HCT116 (cell line): ENCODE measurements at regions not wholly inside any gene's neighbourhood (a gene's known extent, or its start where the extent isn't known, plus 50 kb on each side); places are given as distances from the start of the nearest gene placed in this dataset.

ENCODE experiments used
- ATAC-seq: fragments of 200-7000 bp; cut with Tn5 transposase; 2 replicates; pipeline ENCODE4 v1.9.1; 2020; ENCODE audit warnings: mild to moderate bottlenecking, moderate library complexity
- BruUV-seq: library from RNA; stranded (reverse); fragments of 400-500 nt; replicated peaks from 2 replicates; lab custom pipeline; 2021; lab: Mats Ljungman, UMichigan
- CTCF ChIA-PET: fragments of 300-600 bp; sonication (Branson Sonifier 250); formaldehyde crosslinking; loops from one replicate; lab custom pipeline; 2021; ENCODE audit warnings: antibody characterized with exemption; lab: Charles Lee
- POLR2A ChIA-PET: fragments of 300-600, 350-600 bp; sonication (Branson Sonifier 250); formaldehyde crosslinking; loops from one replicate; lab custom pipeline; 2021; ENCODE audit warnings: antibody characterized with exemption; lab: Charles Lee
- RAD21 ChIA-PET, 2 experiments: fragments of 300-600 bp; sonication (Branson Sonifier 250); formaldehyde crosslinking; loops; one replicate each; lab custom pipeline; 2023; ENCODE audit warnings: low total read pairs in 2 of 2; ENCODE audit not compliant: uncharacterized antibody in 2 of 2, unreplicated experiment in 2 of 2, low non-redundant PET in 1 of 2; lab: Charles Lee
- DNase-seq: peaks from one replicate; pipeline ENCODE4 v3.0.0-alpha.2; 2010; ENCODE audit warnings: low read depth, low spot score
- H2AFZ ChIP-seq: fragments of 200-600 bp; shearing (Covaris generic), sonication (generic); 2 replicates; pipeline ENCODE4 v1.6.1; 2017; ENCODE audit warnings: low read depth, mixed run types, mixed read lengths, antibody characterized with exemption, low read length; ENCODE audit not compliant: poor library complexity, severe bottlenecking
- H3K27ac ChIP-seq: 2 replicates; pipeline ENCODE4 v1.5.1; 2012; ENCODE audit warnings: low read depth, low read length
- H3K27me3 ChIP-seq: fragments of 200-600 bp; sonication (generic); 2 replicates; pipeline ENCODE4 v1.6.1; 2016; ENCODE audit warnings: mixed run types, low read length, mixed read lengths; ENCODE audit not compliant: insufficient read depth
- H3K36me3 ChIP-seq, 2 experiments: fragments of 200-500 bp in 1 of 2; fragments of 200-600 bp in 1 of 2; sonication (Bioruptor generic) in 1 of 2; sonication (generic) in 1 of 2; 2 replicates each; pipeline versions ENCODE4 v1.5.1 to v1.6.1; 2014 to 2016; ENCODE audit warnings: low read length in 2 of 2, inconsistent platforms in 1 of 2, mixed read lengths in 1 of 2, mixed run types in 1 of 2; ENCODE audit not compliant: insufficient read depth in 2 of 2, control insufficient read depth in 1 of 2
- H3K4me1 ChIP-seq, 2 experiments: fragments of 200-600 bp in 1 of 2; sonication (generic) in 1 of 2; 2 replicates each; pipeline versions ENCODE4 v1.5.1 to v1.6.1; 2012 to 2017; ENCODE audit warnings: low read length in 2 of 2, inconsistent platforms in 1 of 2, mild to moderate bottlenecking in 1 of 2, mixed read lengths in 1 of 2, mixed run types in 1 of 2, moderate library complexity in 1 of 2; ENCODE audit not compliant: insufficient read depth in 2 of 2, control insufficient read depth in 1 of 2
- H3K4me2 ChIP-seq: fragments of 200-600 bp; sonication (generic); 2 replicates; pipeline ENCODE4 v1.6.1; 2017; ENCODE audit warnings: mixed run types, low read length, mixed read lengths
- H3K4me3 ChIP-seq, 2 experiments: fragments of 200-600 bp in 1 of 2; sonication (generic) in 1 of 2; replicated peaks in 1 of 2; 2 replicates each; pipeline ENCODE4 v1.5.1; 2011 to 2016; ENCODE audit warnings: low read length in 2 of 2, control low read depth in 1 of 2, low read depth in 1 of 2, mild to moderate bottlenecking in 1 of 2, mixed read lengths in 1 of 2, mixed run types in 1 of 2
- H3K79me2 ChIP-seq: fragments of 200-600 bp; sonication (generic); 2 replicates; pipeline ENCODE4 v1.6.1; 2017; ENCODE audit warnings: mild to moderate bottlenecking, mixed run types, low read length, moderate library complexity, mixed read lengths; ENCODE audit not compliant: insufficient read depth
- H3K9ac ChIP-seq: fragments of 200-600 bp; sonication (generic); 2 replicates; pipeline ENCODE4 v1.6.1; 2016; ENCODE audit warnings: low read length, mixed read lengths
- H3K9me2 ChIP-seq: fragments of 200-600 bp; sonication (generic), shearing (Covaris generic); 2 replicates; pipeline ENCODE4 v1.6.1; 2017; ENCODE audit warnings: mixed run types, mild to moderate bottlenecking, moderate library complexity; ENCODE audit not compliant: insufficient read depth
- H3K9me3 ChIP-seq, 2 experiments: fragments of 200-500 bp in 1 of 2; fragments of 200-600 bp in 1 of 2; sonication (Bioruptor generic) in 1 of 2; sonication (generic) in 1 of 2; 2 replicates each; pipeline ENCODE4 v1.6.1; 2014 to 2017; ENCODE audit warnings: low read length in 2 of 2, mixed read lengths in 2 of 2, inconsistent platforms in 1 of 2, low read depth in 1 of 2, mild to moderate bottlenecking in 1 of 2, mixed run types in 1 of 2, moderate library complexity in 1 of 2; ENCODE audit not compliant: control insufficient read depth in 1 of 2, insufficient read depth in 1 of 2
- H4K20me1 ChIP-seq: fragments of 200-600 bp; sonication (generic), shearing (Covaris generic); 2 replicates; pipeline ENCODE4 v1.6.1; 2017; ENCODE audit warnings: mixed run types, mild to moderate bottlenecking, moderate library complexity; ENCODE audit not compliant: insufficient read depth
- EGR1 ChIP-seq: IDR thresholded peaks from 2 replicates; pipeline ENCODE4 v1.6.1; 2012; ENCODE audit warnings: low read depth
- EZH2phosphoT487 ChIP-seq: fragments of 200-600 bp; IDR thresholded peaks from 2 replicates; pipeline ENCODE4 v1.6.1; 2018; ENCODE audit warnings: antibody characterized with exemption, borderline replicate concordance
- FOSL1 ChIP-seq: IDR thresholded peaks from 2 replicates; pipeline ENCODE4 v1.6.1; 2012; ENCODE audit warnings: low read depth
- JUND ChIP-seq: IDR thresholded peaks from 2 replicates; pipeline ENCODE4 v1.6.1; 2012
- POLR2AphosphoS5 ChIP-seq: IDR thresholded peaks from 2 replicates; pipeline ENCODE4 v1.6.1; 2011; ENCODE audit warnings: mild to moderate bottlenecking, low read depth, low read length, moderate library complexity
- RAD21 ChIP-seq: IDR thresholded peaks from 2 replicates; pipeline ENCODE4 v1.6.1; 2012; ENCODE audit warnings: low read depth, mild to moderate bottlenecking
- YY1 ChIP-seq: IDR thresholded peaks from 2 replicates; pipeline ENCODE4 v1.6.1; 2011; ENCODE audit warnings: low read length, low read depth, moderate library complexity, mild to moderate bottlenecking; ENCODE audit not compliant: insufficient replicate concordance; ENCODE audit errors: extremely low read depth
- intact Hi-C: fragments of 100-400 bp; cut with micrococcal nuclease; formaldehyde crosslinking; loops from 2 replicates; pipeline ENCODE4 v1.10.0; 2022
- TF ChIP-seq, protein P1 (sequence below): IDR thresholded peaks from 2 replicates; pipeline ENCODE4 v1.6.1; 2011; ENCODE audit warnings: mild to moderate bottlenecking, low read length, moderate library complexity; ENCODE audit not compliant: insufficient replicate concordance; ENCODE audit errors: extremely low read depth
- TF ChIP-seq, protein P2 (sequence below), 3 experiments: fragments of 200-600 bp in 1 of 3; sonication (generic) in 1 of 3; IDR thresholded peaks in 2 of 3; conservative IDR thresholded peaks in 1 of 3; 2 replicates each; pipeline ENCODE4 v1.5.1; 2012 to 2017; ENCODE audit warnings: low read depth in 2 of 3, low read length in 2 of 3, antibody characterized with exemption in 1 of 3, borderline replicate concordance in 1 of 3, control low read depth in 1 of 3, mild to moderate bottlenecking in 1 of 3, mixed read lengths in 1 of 3, mixed run types in 1 of 3, moderate library complexity in 1 of 3; ENCODE audit not compliant: insufficient read depth in 1 of 3
- TF ChIP-seq, protein P3 (sequence below): IDR thresholded peaks from 2 replicates; pipeline ENCODE4 v1.6.1; 2012

- Histone ChIP-seq H3K9me3 (no peaks in the 10 kb centered on the region), H3K27me3 (no peaks in the 10 kb centered on the region), H3K4me3 (no peak overlapping the region), H3K4me1 (no peaks in the 10 kb centered on the region), H3K9ac (no peak overlapping the region), H3K4me2 (no peak overlapping the region), H3K79me2 (no peaks in the 10 kb centered on the region), H4K20me1 (no peaks in the 10 kb centered on the region), H3K27ac (no peak overlapping the region), H3K9me2 (no peaks in the 10 kb centered on the region), H2AFZ (no peak overlapping the region), H3K36me3 (no peaks in the 10 kb centered on the region)
- intact Hi-C loops, result no loop called here
- ATAC-seq (no peak), DNase-seq (no peak)
- ChIA-PET RAD21 (no interaction called here), CTCF (no interaction called here), POLR2A (no interaction called here)
- no TSS peak for BruUV-seq
- TF ChIP-seq POLR2AphosphoS5, result no peak
- no peak for TF ChIP-seq EGR1
- no peak for TF ChIP-seq RAD21
- TF ChIP-seq, protein P1, sequence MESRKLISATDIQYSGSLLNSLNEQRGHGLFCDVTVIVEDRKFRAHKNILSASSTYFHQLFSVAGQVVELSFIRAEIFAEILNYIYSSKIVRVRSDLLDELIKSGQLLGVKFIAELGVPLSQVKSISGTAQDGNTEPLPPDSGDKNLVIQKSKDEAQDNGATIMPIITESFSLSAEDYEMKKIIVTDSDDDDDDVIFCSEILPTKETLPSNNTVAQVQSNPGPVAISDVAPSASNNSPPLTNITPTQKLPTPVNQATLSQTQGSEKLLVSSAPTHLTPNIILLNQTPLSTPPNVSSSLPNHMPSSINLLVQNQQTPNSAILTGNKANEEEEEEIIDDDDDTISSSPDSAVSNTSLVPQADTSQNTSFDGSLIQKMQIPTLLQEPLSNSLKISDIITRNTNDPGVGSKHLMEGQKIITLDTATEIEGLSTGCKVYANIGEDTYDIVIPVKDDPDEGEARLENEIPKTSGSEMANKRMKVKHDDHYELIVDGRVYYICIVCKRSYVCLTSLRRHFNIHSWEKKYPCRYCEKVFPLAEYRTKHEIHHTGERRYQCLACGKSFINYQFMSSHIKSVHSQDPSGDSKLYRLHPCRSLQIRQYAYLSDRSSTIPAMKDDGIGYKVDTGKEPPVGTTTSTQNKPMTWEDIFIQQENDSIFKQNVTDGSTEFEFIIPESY, result no peak
- no peak for TF ChIP-seq JUND
- TF ChIP-seq, protein P2, sequence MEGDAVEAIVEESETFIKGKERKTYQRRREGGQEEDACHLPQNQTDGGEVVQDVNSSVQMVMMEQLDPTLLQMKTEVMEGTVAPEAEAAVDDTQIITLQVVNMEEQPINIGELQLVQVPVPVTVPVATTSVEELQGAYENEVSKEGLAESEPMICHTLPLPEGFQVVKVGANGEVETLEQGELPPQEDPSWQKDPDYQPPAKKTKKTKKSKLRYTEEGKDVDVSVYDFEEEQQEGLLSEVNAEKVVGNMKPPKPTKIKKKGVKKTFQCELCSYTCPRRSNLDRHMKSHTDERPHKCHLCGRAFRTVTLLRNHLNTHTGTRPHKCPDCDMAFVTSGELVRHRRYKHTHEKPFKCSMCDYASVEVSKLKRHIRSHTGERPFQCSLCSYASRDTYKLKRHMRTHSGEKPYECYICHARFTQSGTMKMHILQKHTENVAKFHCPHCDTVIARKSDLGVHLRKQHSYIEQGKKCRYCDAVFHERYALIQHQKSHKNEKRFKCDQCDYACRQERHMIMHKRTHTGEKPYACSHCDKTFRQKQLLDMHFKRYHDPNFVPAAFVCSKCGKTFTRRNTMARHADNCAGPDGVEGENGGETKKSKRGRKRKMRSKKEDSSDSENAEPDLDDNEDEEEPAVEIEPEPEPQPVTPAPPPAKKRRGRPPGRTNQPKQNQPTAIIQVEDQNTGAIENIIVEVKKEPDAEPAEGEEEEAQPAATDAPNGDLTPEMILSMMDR (IDR thresholded peaks at IDR 0.05 in 2 of 3, conservative IDR thresholded peaks at IDR 0.05 in 1 of 3; ENCODE audit: borderline replicate concordance in 1 of 3, insufficient read depth in 1 of 3, low read depth in 2 of 3, low read length in 2 of 3), result no peak
- no peak for TF ChIP-seq YY1
- TF ChIP-seq FOSL1, result no peak
- TF ChIP-seq, protein P3, sequence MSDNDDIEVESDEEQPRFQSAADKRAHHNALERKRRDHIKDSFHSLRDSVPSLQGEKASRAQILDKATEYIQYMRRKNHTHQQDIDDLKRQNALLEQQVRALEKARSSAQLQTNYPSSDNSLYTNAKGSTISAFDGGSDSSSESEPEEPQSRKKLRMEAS, result no peak
- TF ChIP-seq EZH2phosphoT487, result no peak
These were observed 86.1 kb upstream of the SRD5A2 start for GRCh38 chr2:31666878-31667277.
